HCT116 (cell line): ENCODE measurements at regions not wholly inside any gene's neighbourhood (a gene's known extent, or its start where the extent isn't known, plus 50 kb on each side); places are given as distances from the start of the nearest gene placed in this dataset.

ENCODE experiments used
- ATAC-seq: fragments of 200-7000 bp; cut with Tn5 transposase; 2 replicates; pipeline ENCODE4 v1.9.1; 2020; ENCODE audit warnings: mild to moderate bottlenecking, moderate library complexity
- BruUV-seq: library from RNA; stranded (reverse); fragments of 400-500 nt; replicated peaks from 2 replicates; lab custom pipeline; 2021; lab: Mats Ljungman, UMichigan
- CTCF ChIA-PET: fragments of 300-600 bp; sonication (Branson Sonifier 250); formaldehyde crosslinking; loops from one replicate; lab custom pipeline; 2021; ENCODE audit warnings: antibody characterized with exemption; lab: Charles Lee
- POLR2A ChIA-PET: fragments of 300-600, 350-600 bp; sonication (Branson Sonifier 250); formaldehyde crosslinking; loops from one replicate; lab custom pipeline; 2021; ENCODE audit warnings: antibody characterized with exemption; lab: Charles Lee
- RAD21 ChIA-PET, 2 experiments: fragments of 300-600 bp; sonication (Branson Sonifier 250); formaldehyde crosslinking; loops; one replicate each; lab custom pipeline; 2023; ENCODE audit warnings: low total read pairs in 2 of 2; ENCODE audit not compliant: uncharacterized antibody in 2 of 2, unreplicated experiment in 2 of 2, low non-redundant PET in 1 of 2; lab: Charles Lee
- DNase-seq: peaks from one replicate; pipeline ENCODE4 v3.0.0-alpha.2; 2010; ENCODE audit warnings: low read depth, low spot score
- H2AFZ ChIP-seq: fragments of 200-600 bp; shearing (Covaris generic), sonication (generic); 2 replicates; pipeline ENCODE4 v1.6.1; 2017; ENCODE audit warnings: low read depth, mixed run types, mixed read lengths, antibody characterized with exemption, low read length; ENCODE audit not compliant: poor library complexity, severe bottlenecking
- H3K27ac ChIP-seq: 2 replicates; pipeline ENCODE4 v1.5.1; 2012; ENCODE audit warnings: low read depth, low read length
- H3K27me3 ChIP-seq: fragments of 200-600 bp; sonication (generic); 2 replicates; pipeline ENCODE4 v1.6.1; 2016; ENCODE audit warnings: mixed run types, low read length, mixed read lengths; ENCODE audit not compliant: insufficient read depth
- H3K36me3 ChIP-seq, 2 experiments: fragments of 200-500 bp in 1 of 2; fragments of 200-600 bp in 1 of 2; sonication (Bioruptor generic) in 1 of 2; sonication (generic) in 1 of 2; 2 replicates each; pipeline versions ENCODE4 v1.5.1 to v1.6.1; 2014 to 2016; ENCODE audit warnings: low read length in 2 of 2, inconsistent platforms in 1 of 2, mixed read lengths in 1 of 2, mixed run types in 1 of 2; ENCODE audit not compliant: insufficient read depth in 2 of 2, control insufficient read depth in 1 of 2
- H3K4me1 ChIP-seq, 2 experiments: fragments of 200-600 bp in 1 of 2; sonication (generic) in 1 of 2; 2 replicates each; pipeline versions ENCODE4 v1.5.1 to v1.6.1; 2012 to 2017; ENCODE audit warnings: low read length in 2 of 2, inconsistent platforms in 1 of 2, mild to moderate bottlenecking in 1 of 2, mixed read lengths in 1 of 2, mixed run types in 1 of 2, moderate library complexity in 1 of 2; ENCODE audit not compliant: insufficient read depth in 2 of 2, control insufficient read depth in 1 of 2
- H3K4me2 ChIP-seq: fragments of 200-600 bp; sonication (generic); 2 replicates; pipeline ENCODE4 v1.6.1; 2017; ENCODE audit warnings: mixed run types, low read length, mixed read lengths
- H3K4me3 ChIP-seq, 2 experiments: fragments of 200-600 bp in 1 of 2; sonication (generic) in 1 of 2; replicated peaks in 1 of 2; 2 replicates each; pipeline ENCODE4 v1.5.1; 2011 to 2016; ENCODE audit warnings: low read length in 2 of 2, control low read depth in 1 of 2, low read depth in 1 of 2, mild to moderate bottlenecking in 1 of 2, mixed read lengths in 1 of 2, mixed run types in 1 of 2
- H3K79me2 ChIP-seq: fragments of 200-600 bp; sonication (generic); 2 replicates; pipeline ENCODE4 v1.6.1; 2017; ENCODE audit warnings: mild to moderate bottlenecking, mixed run types, low read length, moderate library complexity, mixed read lengths; ENCODE audit not compliant: insufficient read depth
- H3K9ac ChIP-seq: fragments of 200-600 bp; sonication (generic); 2 replicates; pipeline ENCODE4 v1.6.1; 2016; ENCODE audit warnings: low read length, mixed read lengths
- H3K9me2 ChIP-seq: fragments of 200-600 bp; sonication (generic), shearing (Covaris generic); 2 replicates; pipeline ENCODE4 v1.6.1; 2017; ENCODE audit warnings: mixed run types, mild to moderate bottlenecking, moderate library complexity; ENCODE audit not compliant: insufficient read depth
- H3K9me3 ChIP-seq, 2 experiments: fragments of 200-500 bp in 1 of 2; fragments of 200-600 bp in 1 of 2; sonication (Bioruptor generic) in 1 of 2; sonication (generic) in 1 of 2; 2 replicates each; pipeline ENCODE4 v1.6.1; 2014 to 2017; ENCODE audit warnings: low read length in 2 of 2, mixed read lengths in 2 of 2, inconsistent platforms in 1 of 2, low read depth in 1 of 2, mild to moderate bottlenecking in 1 of 2, mixed run types in 1 of 2, moderate library complexity in 1 of 2; ENCODE audit not compliant: control insufficient read depth in 1 of 2, insufficient read depth in 1 of 2
- H4K20me1 ChIP-seq: fragments of 200-600 bp; sonication (generic), shearing (Covaris generic); 2 replicates; pipeline ENCODE4 v1.6.1; 2017; ENCODE audit warnings: mixed run types, mild to moderate bottlenecking, moderate library complexity; ENCODE audit not compliant: insufficient read depth
- CBX3 ChIP-seq: IDR thresholded peaks from 2 replicates; pipeline ENCODE4 v1.6.1; 2012; ENCODE audit warnings: low read depth
- EGR1 ChIP-seq: IDR thresholded peaks from 2 replicates; pipeline ENCODE4 v1.6.1; 2012; ENCODE audit warnings: low read depth
- ELF1 ChIP-seq: IDR thresholded peaks from 2 replicates; pipeline ENCODE4 v1.6.1; 2012; ENCODE audit warnings: low read depth, borderline replicate concordance
- EZH2 ChIP-seq: fragments of 200-600 bp; sonication (generic); IDR thresholded peaks from 2 replicates; pipeline ENCODE4 v1.6.1; 2017; ENCODE audit warnings: antibody characterized with exemption, mixed run types
- EZH2phosphoT487 ChIP-seq: fragments of 200-600 bp; IDR thresholded peaks from 2 replicates; pipeline ENCODE4 v1.6.1; 2018; ENCODE audit warnings: antibody characterized with exemption, borderline replicate concordance
- FOSL1 ChIP-seq: IDR thresholded peaks from 2 replicates; pipeline ENCODE4 v1.6.1; 2012; ENCODE audit warnings: low read depth
- JUND ChIP-seq: IDR thresholded peaks from 2 replicates; pipeline ENCODE4 v1.6.1; 2012
- POLR2A ChIP-seq: IDR thresholded peaks from 2 replicates; pipeline ENCODE4 v1.7.0; 2011; ENCODE audit warnings: borderline replicate concordance; ENCODE audit not compliant: insufficient read depth, insufficient read length; ENCODE audit errors: extremely low read depth
- SIN3A ChIP-seq: IDR thresholded peaks from 2 replicates; pipeline ENCODE4 v1.6.1; 2012; ENCODE audit warnings: low read depth
- SP1 ChIP-seq: IDR thresholded peaks from 2 replicates; pipeline ENCODE4 v1.6.1; 2012; ENCODE audit warnings: low read depth
- SRF ChIP-seq: IDR thresholded peaks from 2 replicates; pipeline ENCODE4 v1.6.1; 2012; ENCODE audit warnings: low read depth
- TCF7L2 ChIP-seq: IDR thresholded peaks from 2 replicates; pipeline ENCODE4 v1.7.0; 2011; ENCODE audit warnings: borderline replicate concordance, inconsistent platforms; ENCODE audit not compliant: insufficient read depth, insufficient read length; ENCODE audit errors: extremely low read depth
- YY1 ChIP-seq: IDR thresholded peaks from 2 replicates; pipeline ENCODE4 v1.6.1; 2011; ENCODE audit warnings: low read length, low read depth, moderate library complexity, mild to moderate bottlenecking; ENCODE audit not compliant: insufficient replicate concordance; ENCODE audit errors: extremely low read depth
- ZFX ChIP-seq: fragments of 450-650 bp; IDR thresholded peaks from 2 replicates; pipeline ENCODE4 v1.6.1; 2017
- ZNF274 ChIP-seq: fragments of 200-500 bp; sonication (Bioruptor generic); IDR thresholded peaks from 2 replicates; pipeline ENCODE4 v1.6.1; 2014; ENCODE audit warnings: mild to moderate bottlenecking, low read depth, low read length, inconsistent platforms
- intact Hi-C: fragments of 100-400 bp; cut with micrococcal nuclease; formaldehyde crosslinking; loops from 2 replicates; pipeline ENCODE4 v1.10.0; 2022
- TF ChIP-seq, protein P1 (sequence below): IDR thresholded peaks from 2 replicates; pipeline ENCODE4 v1.6.1; 2012
- TF ChIP-seq, protein P2 (sequence below): IDR thresholded peaks from 2 replicates; pipeline ENCODE4 v1.6.1; 2011; ENCODE audit warnings: mild to moderate bottlenecking, low read length, moderate library complexity; ENCODE audit not compliant: insufficient replicate concordance; ENCODE audit errors: extremely low read depth

DNA sequence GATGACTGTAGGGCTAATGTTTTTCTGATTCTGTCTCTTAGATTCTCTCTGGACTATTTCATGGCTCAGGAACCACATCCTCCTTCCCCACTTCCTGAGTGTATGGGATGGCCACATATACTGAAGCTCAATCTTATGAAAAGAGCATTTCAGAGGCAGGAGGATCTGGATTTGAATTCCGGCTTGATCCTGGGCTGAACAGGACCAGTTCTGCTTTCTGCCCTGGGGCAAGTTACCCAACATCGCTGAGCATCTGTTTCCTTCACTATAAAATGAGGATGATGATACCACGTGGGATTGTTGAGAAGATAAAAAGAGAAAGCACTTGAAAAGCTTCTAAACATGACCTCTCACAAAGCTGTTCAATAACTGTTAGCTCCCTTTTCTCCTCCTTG, 168.4 kb upstream of the TNFAIP3 start:
- DNase-seq: no peak
- Histone ChIP-seq H4K20me1 (no peaks in the 10 kb centered on the region), H3K4me2 (no peak overlapping the region), H3K9me2 (no peaks in the 10 kb centered on the region), H3K9me3 (no peaks in the 10 kb centered on the region), H3K27me3 (no peaks in the 10 kb centered on the region), H3K36me3 (no peaks in the 10 kb centered on the region), H3K9ac (no peak overlapping the region), H3K79me2 (no peaks in the 10 kb centered on the region), H3K4me3 (no peak overlapping the region), H3K4me1 (peaks cover 0 to 5% of the 10 kb centered on the region in 2 experiments; a peak in 1 of 4 replicates), H3K27ac (no peak overlapping the region), H2AFZ (no peak overlapping the region)
- no peak for ATAC-seq
- ChIA-PET CTCF (no interaction called here), RAD21 (interaction anchor here in 1 of 2 experiments (0.9 kb wide), 1 partner anchor 622 kb away, joined by 3 read pairs; no protein-coding TSS in a partner anchor), POLR2A (no interaction called here)
- BruUV-seq: no TSS peak
- intact Hi-C loops: no loop called here
- no peak for TF ChIP-seq SIN3A
- TF ChIP-seq JUND: no peak
- TF ChIP-seq ZFX: no peak
- TF ChIP-seq, protein P1, sequence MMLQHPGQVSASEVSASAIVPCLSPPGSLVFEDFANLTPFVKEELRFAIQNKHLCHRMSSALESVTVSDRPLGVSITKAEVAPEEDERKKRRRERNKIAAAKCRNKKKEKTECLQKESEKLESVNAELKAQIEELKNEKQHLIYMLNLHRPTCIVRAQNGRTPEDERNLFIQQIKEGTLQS: no peak
- TF ChIP-seq ZNF274: no peak
- TF ChIP-seq POLR2A: no peak
- TF ChIP-seq CBX3: no peak
- TF ChIP-seq, protein P2, sequence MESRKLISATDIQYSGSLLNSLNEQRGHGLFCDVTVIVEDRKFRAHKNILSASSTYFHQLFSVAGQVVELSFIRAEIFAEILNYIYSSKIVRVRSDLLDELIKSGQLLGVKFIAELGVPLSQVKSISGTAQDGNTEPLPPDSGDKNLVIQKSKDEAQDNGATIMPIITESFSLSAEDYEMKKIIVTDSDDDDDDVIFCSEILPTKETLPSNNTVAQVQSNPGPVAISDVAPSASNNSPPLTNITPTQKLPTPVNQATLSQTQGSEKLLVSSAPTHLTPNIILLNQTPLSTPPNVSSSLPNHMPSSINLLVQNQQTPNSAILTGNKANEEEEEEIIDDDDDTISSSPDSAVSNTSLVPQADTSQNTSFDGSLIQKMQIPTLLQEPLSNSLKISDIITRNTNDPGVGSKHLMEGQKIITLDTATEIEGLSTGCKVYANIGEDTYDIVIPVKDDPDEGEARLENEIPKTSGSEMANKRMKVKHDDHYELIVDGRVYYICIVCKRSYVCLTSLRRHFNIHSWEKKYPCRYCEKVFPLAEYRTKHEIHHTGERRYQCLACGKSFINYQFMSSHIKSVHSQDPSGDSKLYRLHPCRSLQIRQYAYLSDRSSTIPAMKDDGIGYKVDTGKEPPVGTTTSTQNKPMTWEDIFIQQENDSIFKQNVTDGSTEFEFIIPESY: no peak
- TF ChIP-seq EGR1: no peak
- no peak for TF ChIP-seq EZH2
- TF ChIP-seq YY1: no peak
- TF ChIP-seq EZH2phosphoT487: no peak
- TF ChIP-seq SP1: no peak
- no peak for TF ChIP-seq ELF1
- no peak for TF ChIP-seq FOSL1
- TF ChIP-seq SRF: no peak
- TF ChIP-seq TCF7L2: no peak
